GM23338 (cell line): ENCODE measurements at regions not wholly inside any gene's neighbourhood (a gene's known extent, or its start where the extent isn't known, plus 50 kb on each side); places are given as distances from the start of the nearest gene placed in this dataset.

ENCODE experiments used
- EZH2 ChIP-seq: fragments of 200-600 bp; sonication (generic); IDR thresholded peaks from one replicate; pipeline ENCODE4 v1.8.0; 2017; ENCODE audit warnings: antibody characterized with exemption, mild to moderate bottlenecking, low read depth; ENCODE audit not compliant: unreplicated experiment
- EZH2phosphoT487 ChIP-seq: fragments of 200-600 bp; sonication (generic); IDR thresholded peaks from one replicate; pipeline ENCODE4 v1.8.1; 2018; ENCODE audit warnings: antibody characterized with exemption; ENCODE audit not compliant: unreplicated experiment
- POLR2AphosphoS5 ChIP-seq: IDR thresholded peaks from 2 replicates; pipeline ENCODE4 v1.6.1; 2016; ENCODE audit warnings: antibody characterized with exemption, low read depth
- TF ChIP-seq, protein P1 (sequence below), 2 experiments: fragments of 200-600 bp in 1 of 2; sonication (generic) in 1 of 2; conservative IDR thresholded peaks; 2 replicates each; pipeline versions ENCODE4 v1.5.1 to v1.6.1; 2016 to 2017; ENCODE audit warnings: antibody characterized with exemption in 2 of 2, low read depth in 2 of 2, mild to moderate bottlenecking in 2 of 2, moderate library complexity in 1 of 2
- TF ChIP-seq, protein P2 (sequence below): IDR thresholded peaks from one replicate; pipeline ENCODE4 v1.6.1; 2018; ENCODE audit warnings: antibody characterized with exemption; ENCODE audit not compliant: unreplicated experiment

GRCh38 chr13:26887594-26887993 lies 127.0 kb upstream of the GPR12 start:
- TF ChIP-seq, protein P1, sequence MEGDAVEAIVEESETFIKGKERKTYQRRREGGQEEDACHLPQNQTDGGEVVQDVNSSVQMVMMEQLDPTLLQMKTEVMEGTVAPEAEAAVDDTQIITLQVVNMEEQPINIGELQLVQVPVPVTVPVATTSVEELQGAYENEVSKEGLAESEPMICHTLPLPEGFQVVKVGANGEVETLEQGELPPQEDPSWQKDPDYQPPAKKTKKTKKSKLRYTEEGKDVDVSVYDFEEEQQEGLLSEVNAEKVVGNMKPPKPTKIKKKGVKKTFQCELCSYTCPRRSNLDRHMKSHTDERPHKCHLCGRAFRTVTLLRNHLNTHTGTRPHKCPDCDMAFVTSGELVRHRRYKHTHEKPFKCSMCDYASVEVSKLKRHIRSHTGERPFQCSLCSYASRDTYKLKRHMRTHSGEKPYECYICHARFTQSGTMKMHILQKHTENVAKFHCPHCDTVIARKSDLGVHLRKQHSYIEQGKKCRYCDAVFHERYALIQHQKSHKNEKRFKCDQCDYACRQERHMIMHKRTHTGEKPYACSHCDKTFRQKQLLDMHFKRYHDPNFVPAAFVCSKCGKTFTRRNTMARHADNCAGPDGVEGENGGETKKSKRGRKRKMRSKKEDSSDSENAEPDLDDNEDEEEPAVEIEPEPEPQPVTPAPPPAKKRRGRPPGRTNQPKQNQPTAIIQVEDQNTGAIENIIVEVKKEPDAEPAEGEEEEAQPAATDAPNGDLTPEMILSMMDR (conservative IDR thresholded peaks at IDR 0.05; ENCODE audit: low read depth in 2 of 2): no peak
- no peak for TF ChIP-seq POLR2AphosphoS5
- no peak for TF ChIP-seq EZH2phosphoT487
- TF ChIP-seq EZH2: no peak
- TF ChIP-seq, protein P2, sequence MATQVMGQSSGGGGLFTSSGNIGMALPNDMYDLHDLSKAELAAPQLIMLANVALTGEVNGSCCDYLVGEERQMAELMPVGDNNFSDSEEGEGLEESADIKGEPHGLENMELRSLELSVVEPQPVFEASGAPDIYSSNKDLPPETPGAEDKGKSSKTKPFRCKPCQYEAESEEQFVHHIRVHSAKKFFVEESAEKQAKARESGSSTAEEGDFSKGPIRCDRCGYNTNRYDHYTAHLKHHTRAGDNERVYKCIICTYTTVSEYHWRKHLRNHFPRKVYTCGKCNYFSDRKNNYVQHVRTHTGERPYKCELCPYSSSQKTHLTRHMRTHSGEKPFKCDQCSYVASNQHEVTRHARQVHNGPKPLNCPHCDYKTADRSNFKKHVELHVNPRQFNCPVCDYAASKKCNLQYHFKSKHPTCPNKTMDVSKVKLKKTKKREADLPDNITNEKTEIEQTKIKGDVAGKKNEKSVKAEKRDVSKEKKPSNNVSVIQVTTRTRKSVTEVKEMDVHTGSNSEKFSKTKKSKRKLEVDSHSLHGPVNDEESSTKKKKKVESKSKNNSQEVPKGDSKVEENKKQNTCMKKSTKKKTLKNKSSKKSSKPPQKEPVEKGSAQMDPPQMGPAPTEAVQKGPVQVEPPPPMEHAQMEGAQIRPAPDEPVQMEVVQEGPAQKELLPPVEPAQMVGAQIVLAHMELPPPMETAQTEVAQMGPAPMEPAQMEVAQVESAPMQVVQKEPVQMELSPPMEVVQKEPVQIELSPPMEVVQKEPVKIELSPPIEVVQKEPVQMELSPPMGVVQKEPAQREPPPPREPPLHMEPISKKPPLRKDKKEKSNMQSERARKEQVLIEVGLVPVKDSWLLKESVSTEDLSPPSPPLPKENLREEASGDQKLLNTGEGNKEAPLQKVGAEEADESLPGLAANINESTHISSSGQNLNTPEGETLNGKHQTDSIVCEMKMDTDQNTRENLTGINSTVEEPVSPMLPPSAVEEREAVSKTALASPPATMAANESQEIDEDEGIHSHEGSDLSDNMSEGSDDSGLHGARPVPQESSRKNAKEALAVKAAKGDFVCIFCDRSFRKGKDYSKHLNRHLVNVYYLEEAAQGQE: no peak
